Panc1 (cell line): ENCODE measurements at regions not wholly inside any gene's neighbourhood (a gene's known extent, or its start where the extent isn't known, plus 50 kb on each side); places are given as distances from the start of the nearest gene placed in this dataset.
"Not testable (repeated sequence)": the region's sequence is repeated elsewhere in the genome, so short reads cannot be mapped to it uniquely, and the experiment has no call there.

Experiments
- ATAC-seq: fragments of 200-7000 bp; cut with Tn5 transposase; 2 replicates; pipeline ENCODE4 v1.9.1; 2020; ENCODE audit warnings: mild to moderate bottlenecking, moderate library complexity
- BruUV-seq: library from RNA; stranded (reverse); fragments of 400-500 nt; replicated peaks from 2 replicates; lab custom pipeline; 2021; lab: Mats Ljungman, UMichigan
- CTCF ChIA-PET: fragments of 300-600 bp; sonication (Branson Sonifier 250); formaldehyde crosslinking; loops from one replicate; lab custom pipeline; 2022; ENCODE audit warnings: antibody characterized with exemption; lab: Charles Lee
- POLR2A ChIA-PET: fragments of 300-600 bp; sonication (Branson Sonifier 250); formaldehyde crosslinking; loops from one replicate; lab custom pipeline; 2022; ENCODE audit warnings: antibody characterized with exemption; lab: Charles Lee
- DNase-seq: peaks from one replicate; pipeline ENCODE4 v3.0.0-alpha.2; 2010; ENCODE audit warnings: low read depth, low spot score
- H3K27ac ChIP-seq: 2 replicates; pipeline ENCODE4 v1.5.1; 2011; ENCODE audit warnings: mild to moderate bottlenecking, low read length, inconsistent platforms
- H3K27me3 ChIP-seq: fragments of 200-500 bp; sonication (Bioruptor generic); 2 replicates; pipeline ENCODE4 v1.6.0; 2014; ENCODE audit warnings: low read length, inconsistent platforms; ENCODE audit not compliant: control insufficient read depth, insufficient read depth
- H3K36me3 ChIP-seq: fragments of 200-500 bp; sonication (Bioruptor generic); 2 replicates; pipeline ENCODE4 v1.5.1; 2014; ENCODE audit warnings: inconsistent platforms, mild to moderate bottlenecking, low read length, moderate library complexity; ENCODE audit not compliant: control insufficient read depth, insufficient read depth
- H3K4me1 ChIP-seq: 2 replicates; pipeline ENCODE4 v1.5.1; 2011; ENCODE audit warnings: inconsistent platforms, mild to moderate bottlenecking, low read length, moderate library complexity; ENCODE audit not compliant: control insufficient read depth, insufficient read depth
- H3K4me3 ChIP-seq, 2 experiments: 2 replicates each; pipeline ENCODE4 v1.5.1; 2011 to 2012; ENCODE audit warnings: low read depth in 2 of 2, low read length in 2 of 2, mild to moderate bottlenecking in 2 of 2, inconsistent platforms in 1 of 2, moderate library complexity in 1 of 2
- H3K9me3 ChIP-seq: fragments of 200-500 bp; sonication (Bioruptor generic); 2 replicates; pipeline ENCODE4 v1.5.1; 2014; ENCODE audit warnings: low read depth, mild to moderate bottlenecking, inconsistent platforms, low read length, moderate library complexity; ENCODE audit not compliant: control insufficient read depth, insufficient read depth
- POLR2AphosphoS5 ChIP-seq: IDR thresholded peaks from 2 replicates; pipeline ENCODE4 v1.6.1; 2012; ENCODE audit warnings: mild to moderate bottlenecking, low read depth, low read length, moderate library complexity
- REST ChIP-seq, 2 experiments: IDR thresholded peaks; 2 replicates each; pipeline ENCODE4 v1.6.1; 2011 to 2012; ENCODE audit warnings: low read depth in 2 of 2, control low read depth in 1 of 2, low read length in 1 of 2, mild to moderate bottlenecking in 1 of 2, moderate library complexity in 1 of 2; ENCODE audit not compliant: insufficient read depth in 1 of 2
- SIN3A ChIP-seq: IDR thresholded peaks from 2 replicates; pipeline ENCODE4 v1.6.1; 2012; ENCODE audit warnings: low read depth, mild to moderate bottlenecking, low read length, moderate library complexity, borderline replicate concordance; ENCODE audit not compliant: insufficient read depth
- TCF7L2 ChIP-seq: IDR thresholded peaks from 2 replicates; pipeline ENCODE4 v1.6.1; 2011; ENCODE audit warnings: mild to moderate bottlenecking, low read depth, low read length, inconsistent platforms
- in situ Hi-C: cut with HindIII; loops from 2 replicates; pipeline ENCODE4 v1.10.0; 2016; ENCODE audit warnings: low sequenced_read_pairs, low pct_unique_long_range_greater_than_20kb
- intact Hi-C: fragments of 100-400 bp; cut with micrococcal nuclease; formaldehyde crosslinking; loops from one replicate; pipeline ENCODE4 v1.10.0; 2022; ENCODE audit not compliant: unreplicated experiment
- TF ChIP-seq, protein P1 (sequence below): fragments of 450-650 bp; IDR thresholded peaks from 2 replicates; pipeline ENCODE4 v1.5.1; 2017; ENCODE audit warnings: mild to moderate bottlenecking

DNA sequence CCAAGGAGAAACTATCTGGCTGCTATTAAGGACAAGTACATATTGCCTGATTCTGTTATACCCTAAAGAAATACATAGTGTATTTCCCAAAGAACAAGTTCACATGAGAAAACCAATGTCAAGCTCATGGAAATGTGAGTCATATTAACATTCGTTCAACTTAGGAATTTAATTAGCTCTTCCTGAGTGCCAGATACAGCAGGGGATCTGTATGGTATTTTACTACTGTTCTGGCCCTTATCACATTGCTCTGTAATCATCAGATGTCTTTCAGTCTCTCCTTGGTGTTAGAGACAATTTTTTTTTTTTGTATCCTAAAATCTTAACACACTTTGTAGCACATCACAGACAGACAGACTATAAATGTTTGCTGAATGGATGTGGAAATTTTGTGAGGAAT is 395.0 kb upstream of the CRIM1 start:
- Histone ChIP-seq H3K9me3 (peaks cover 4% of the 10 kb centered on the region; the same call in 1 of the 2 replicates), H3K4me1 (no peaks in the 10 kb centered on the region), H3K27me3 (no peaks in the 10 kb centered on the region), H3K36me3 (no peaks in the 10 kb centered on the region), H3K27ac (no peak overlapping the region), H3K4me3 (no peak overlapping the region)
- BruUV-seq = no TSS peak
- ATAC-seq = no peak
- POLR2A ChIA-PET = no interaction called here
- DNase-seq = no peak
- TF ChIP-seq, protein P1, sequence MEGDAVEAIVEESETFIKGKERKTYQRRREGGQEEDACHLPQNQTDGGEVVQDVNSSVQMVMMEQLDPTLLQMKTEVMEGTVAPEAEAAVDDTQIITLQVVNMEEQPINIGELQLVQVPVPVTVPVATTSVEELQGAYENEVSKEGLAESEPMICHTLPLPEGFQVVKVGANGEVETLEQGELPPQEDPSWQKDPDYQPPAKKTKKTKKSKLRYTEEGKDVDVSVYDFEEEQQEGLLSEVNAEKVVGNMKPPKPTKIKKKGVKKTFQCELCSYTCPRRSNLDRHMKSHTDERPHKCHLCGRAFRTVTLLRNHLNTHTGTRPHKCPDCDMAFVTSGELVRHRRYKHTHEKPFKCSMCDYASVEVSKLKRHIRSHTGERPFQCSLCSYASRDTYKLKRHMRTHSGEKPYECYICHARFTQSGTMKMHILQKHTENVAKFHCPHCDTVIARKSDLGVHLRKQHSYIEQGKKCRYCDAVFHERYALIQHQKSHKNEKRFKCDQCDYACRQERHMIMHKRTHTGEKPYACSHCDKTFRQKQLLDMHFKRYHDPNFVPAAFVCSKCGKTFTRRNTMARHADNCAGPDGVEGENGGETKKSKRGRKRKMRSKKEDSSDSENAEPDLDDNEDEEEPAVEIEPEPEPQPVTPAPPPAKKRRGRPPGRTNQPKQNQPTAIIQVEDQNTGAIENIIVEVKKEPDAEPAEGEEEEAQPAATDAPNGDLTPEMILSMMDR = no peak
- TF ChIP-seq REST (IDR thresholded peaks at IDR 0.05; ENCODE audit: insufficient read depth in 1 of 2, low read depth in 2 of 2, low read length in 1 of 2) (no peak), POLR2AphosphoS5 (no peak), SIN3A (no peak), TCF7L2 (no peak)
- CTCF ChIA-PET = no interaction called here
- in situ Hi-C loops (no loop called here), intact Hi-C loops (no loop called here)

GRCh38 chr2:35957053-35957452 is 398.5 kb upstream of the CRIM1 start:
- H3K4me3 ChIP-seq, DNase-seq, CTCF ChIA-PET, H3K4me1 ChIP-seq, BruUV-seq, H3K27ac ChIP-seq, ATAC-seq, intact Hi-C loops, H3K9me3 ChIP-seq, H3K27me3 ChIP-seq, H3K36me3 ChIP-seq, POLR2A ChIA-PET, in situ Hi-C loops: not testable (repeated sequence)

DNA sequence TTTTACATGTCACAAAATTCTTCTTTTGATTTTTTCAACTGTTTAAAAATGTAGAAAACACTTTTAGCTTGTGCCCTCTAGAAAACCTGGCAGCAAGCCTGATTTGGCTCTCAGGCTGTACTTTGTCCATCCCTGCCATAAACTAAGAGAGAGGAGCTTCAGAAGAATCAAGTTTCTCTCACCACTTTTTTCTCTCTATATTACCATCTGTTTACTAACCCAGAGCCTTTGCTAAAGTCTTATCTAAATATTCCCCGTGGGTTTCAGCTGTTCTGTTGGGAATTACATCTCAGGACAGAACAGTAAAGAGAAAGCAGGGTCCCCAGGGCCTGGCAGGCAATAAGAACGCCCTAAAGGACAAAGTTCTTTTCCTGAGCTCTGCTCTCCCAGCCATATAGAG is 409.1 kb upstream of the CRIM1 start:
- no peak for ATAC-seq
- H3K36me3 ChIP-seq = no peaks in the 10 kb centered on the region
- ChIA-PET CTCF (no interaction called here), POLR2A (no interaction called here)
- H3K4me3 ChIP-seq = no peak overlapping the region
- no TSS peak for BruUV-seq
- in situ Hi-C loops = no loop called here
- intact Hi-C loops = no loop called here
- no peak for DNase-seq
- H3K27ac ChIP-seq = no peak overlapping the region
- no peaks in the 10 kb centered on the region for H3K9me3 ChIP-seq
- TF ChIP-seq REST (IDR thresholded peaks at IDR 0.05; ENCODE audit: insufficient read depth in 1 of 2, low read depth in 2 of 2, low read length in 1 of 2) (no peak), SIN3A (no peak), TCF7L2 (no peak), POLR2AphosphoS5 (no peak)
- TF ChIP-seq, protein P1 = no peak
- H3K4me1 ChIP-seq = no peaks in the 10 kb centered on the region
- H3K27me3 ChIP-seq = no peaks in the 10 kb centered on the region
